A673 (cell line): ENCODE measurements at regions not wholly inside any gene's neighbourhood (a gene's known extent, or its start where the extent isn't known, plus 50 kb on each side); places are given as distances from the start of the nearest gene placed in this dataset.
A peak's percentile ranks its signal among the peaks of the same experiment; 100 is the strongest.

ENCODE experiments used
- BruUV-seq: library from RNA; stranded (reverse); fragments of 400-500 nt; replicated peaks from 2 replicates; lab custom pipeline; 2021; lab: Mats Ljungman, UMichigan
- CTCF ChIA-PET: fragments of 300-600 bp; sonication (Branson Sonifier 250); formaldehyde crosslinking; loops from one replicate; lab custom pipeline; 2022; ENCODE audit warnings: antibody characterized with exemption; lab: Charles Lee
- POLR2A ChIA-PET: fragments of 300-600 bp; sonication (Branson Sonifier 250); formaldehyde crosslinking; loops from one replicate; lab custom pipeline; 2022; ENCODE audit warnings: antibody characterized with exemption; ENCODE audit not compliant: low non-redundant PET; lab: Charles Lee
- DNase-seq: peaks from one replicate; pipeline ENCODE4 v3.0.0-alpha.2; 2015; ENCODE audit warnings: low spot score
- H3K27ac ChIP-seq: fragments of 200-600 bp; sonication (generic); 2 replicates; pipeline ENCODE4 v1.5.1; 2016; ENCODE audit warnings: mixed run types, low read depth, mild to moderate bottlenecking, mixed read lengths, antibody characterized with exemption, low read length; ENCODE audit not compliant: poor library complexity, severe bottlenecking
- H3K27me3 ChIP-seq: fragments of 200-600 bp; sonication (generic); replicated peaks from 2 replicates; pipeline ENCODE4 v1.6.1; 2017; ENCODE audit warnings: mixed run types, low read depth, mild to moderate bottlenecking, mixed read lengths, antibody characterized with exemption, low read length; ENCODE audit not compliant: insufficient read depth, poor library complexity
- H3K36me3 ChIP-seq: fragments of 200-600 bp; sonication (generic); 2 replicates; pipeline ENCODE4 v1.6.1; 2016; ENCODE audit warnings: mixed run types, mild to moderate bottlenecking, mixed read lengths, antibody characterized with exemption, low read length; ENCODE audit not compliant: insufficient read depth, poor library complexity, severe bottlenecking
- H3K4me1 ChIP-seq: fragments of 200-600 bp; sonication (generic); 2 replicates; pipeline ENCODE4 v1.6.1; 2017; ENCODE audit warnings: mixed run types, mild to moderate bottlenecking, mixed read lengths, antibody characterized with exemption, low read length; ENCODE audit not compliant: insufficient read depth, poor library complexity, severe bottlenecking
- H3K4me3 ChIP-seq: fragments of 200-600 bp; sonication (generic); 2 replicates; pipeline ENCODE4 v1.5.1; 2016; ENCODE audit warnings: low read depth, mixed run types, mild to moderate bottlenecking, mixed read lengths, low read length; ENCODE audit not compliant: poor library complexity, severe bottlenecking
- H3K9me3 ChIP-seq: fragments of 200-600 bp; sonication (generic); 2 replicates; pipeline ENCODE4 v1.6.1; 2016; ENCODE audit warnings: mixed run types, low read depth, mild to moderate bottlenecking, mixed read lengths, antibody characterized with exemption, low read length; ENCODE audit not compliant: poor library complexity, severe bottlenecking
- EZH2 ChIP-seq: fragments of 200-600 bp; sonication (generic); IDR thresholded peaks from 2 replicates; pipeline ENCODE4 v1.6.1; 2017; ENCODE audit warnings: borderline replicate concordance, low read depth, mild to moderate bottlenecking, mixed read lengths, antibody characterized with exemption, low read length; ENCODE audit not compliant: poor library complexity, severe bottlenecking
- intact Hi-C: fragments of 100-400 bp; cut with micrococcal nuclease; formaldehyde crosslinking; loops from one replicate; pipeline ENCODE4 v1.10.0; 2022; ENCODE audit not compliant: unreplicated experiment
- TF ChIP-seq, protein P1 (sequence below): fragments of 300-800, 200-600 bp; sonication (generic); conservative IDR thresholded peaks from 2 replicates; pipeline ENCODE4 v1.5.1; 2017; ENCODE audit warnings: low read depth, mild to moderate bottlenecking, antibody characterized with exemption, low read length, moderate library complexity, mixed read lengths

DNA sequence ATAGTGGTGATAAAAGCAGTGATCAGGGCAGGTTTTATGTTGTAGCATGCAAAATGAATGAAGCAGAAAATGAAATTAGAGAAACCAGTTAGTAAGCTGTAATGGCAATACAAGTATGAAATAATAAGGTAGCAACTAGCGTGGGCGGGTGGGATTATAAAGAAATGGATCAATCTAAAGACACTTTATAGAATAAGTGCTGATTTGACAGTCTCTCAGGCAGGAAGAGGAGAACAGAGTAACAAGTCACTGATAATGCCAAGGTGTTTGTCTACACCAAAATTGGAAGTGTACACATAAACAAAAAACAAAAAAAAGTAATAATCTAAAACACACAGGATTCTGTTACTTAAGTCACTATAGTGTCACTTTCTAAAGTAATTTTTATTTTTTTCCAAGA is 51.0 kb upstream of the PCBP1 start:
- POLR2A ChIA-PET = interaction anchor here (0.6 kb wide), 1 partner anchor 36 kb away, joined by 3 read pairs; no protein-coding TSS in a partner anchor
- CTCF ChIA-PET = no interaction called here
- BruUV-seq = no TSS peak
- Histone ChIP-seq H3K36me3 (no peaks in the 10 kb centered on the region), H3K27ac (no peak overlapping the region), H3K4me1 (peaks cover 14% of the 10 kb centered on the region), H3K9me3 (no peaks in the 10 kb centered on the region), H3K27me3 (no peaks in the 10 kb centered on the region), H3K4me3 (no peak overlapping the region)
- intact Hi-C loops = no loop called here
- TF ChIP-seq EZH2 = no peak
- TF ChIP-seq, protein P1, sequence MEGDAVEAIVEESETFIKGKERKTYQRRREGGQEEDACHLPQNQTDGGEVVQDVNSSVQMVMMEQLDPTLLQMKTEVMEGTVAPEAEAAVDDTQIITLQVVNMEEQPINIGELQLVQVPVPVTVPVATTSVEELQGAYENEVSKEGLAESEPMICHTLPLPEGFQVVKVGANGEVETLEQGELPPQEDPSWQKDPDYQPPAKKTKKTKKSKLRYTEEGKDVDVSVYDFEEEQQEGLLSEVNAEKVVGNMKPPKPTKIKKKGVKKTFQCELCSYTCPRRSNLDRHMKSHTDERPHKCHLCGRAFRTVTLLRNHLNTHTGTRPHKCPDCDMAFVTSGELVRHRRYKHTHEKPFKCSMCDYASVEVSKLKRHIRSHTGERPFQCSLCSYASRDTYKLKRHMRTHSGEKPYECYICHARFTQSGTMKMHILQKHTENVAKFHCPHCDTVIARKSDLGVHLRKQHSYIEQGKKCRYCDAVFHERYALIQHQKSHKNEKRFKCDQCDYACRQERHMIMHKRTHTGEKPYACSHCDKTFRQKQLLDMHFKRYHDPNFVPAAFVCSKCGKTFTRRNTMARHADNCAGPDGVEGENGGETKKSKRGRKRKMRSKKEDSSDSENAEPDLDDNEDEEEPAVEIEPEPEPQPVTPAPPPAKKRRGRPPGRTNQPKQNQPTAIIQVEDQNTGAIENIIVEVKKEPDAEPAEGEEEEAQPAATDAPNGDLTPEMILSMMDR = no peak
- DNase-seq = no peak

DNA sequence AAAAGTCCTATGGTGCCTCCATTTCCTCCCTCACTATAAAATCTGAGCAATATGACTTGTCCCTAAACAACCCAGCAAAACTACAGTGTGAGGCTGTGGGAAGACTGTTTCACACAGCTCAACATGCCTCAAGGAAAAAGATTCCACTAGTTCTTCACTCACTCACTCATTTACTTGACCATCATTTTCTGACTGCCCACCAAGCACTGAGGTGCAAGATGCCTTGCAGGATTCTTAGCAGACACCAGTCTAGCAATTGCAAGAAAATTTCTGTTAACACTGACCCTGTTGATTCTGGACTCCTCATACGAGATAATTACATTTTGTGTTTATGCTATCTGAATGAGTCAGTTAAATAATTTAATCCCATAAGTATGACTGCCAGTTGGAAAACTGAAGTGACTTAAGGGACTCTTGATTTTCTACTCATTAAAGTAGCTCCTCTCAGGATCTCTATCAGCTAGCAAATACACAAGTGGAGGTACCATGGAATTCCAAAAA is 51.9 kb upstream of the PCBP1 start:
- Histone ChIP-seq H3K36me3 (no peaks in the 10 kb centered on the region), H3K27ac (peak overlapping the region; percentile 48), H3K4me1 (peaks cover 22% of the 10 kb centered on the region), H3K9me3 (no peaks in the 10 kb centered on the region), H3K4me3 (no peak overlapping the region), H3K27me3 (no peaks in the 10 kb centered on the region)
- CTCF ChIA-PET = interaction anchor here (0.6 kb wide), 1 partner anchor 248 kb away, joined by 3 read pairs; no protein-coding TSS in a partner anchor
- DNase-seq = peak; percentile 24
- no TSS peak for BruUV-seq
- TF ChIP-seq EZH2 = no peak
- TF ChIP-seq, protein P1 = no peak
- intact Hi-C loops = no loop called here
- POLR2A ChIA-PET = interaction anchor here (0.8 kb wide), 1 partner anchor 258 kb away, joined by 3 read pairs; no protein-coding TSS in a partner anchor

DNA sequence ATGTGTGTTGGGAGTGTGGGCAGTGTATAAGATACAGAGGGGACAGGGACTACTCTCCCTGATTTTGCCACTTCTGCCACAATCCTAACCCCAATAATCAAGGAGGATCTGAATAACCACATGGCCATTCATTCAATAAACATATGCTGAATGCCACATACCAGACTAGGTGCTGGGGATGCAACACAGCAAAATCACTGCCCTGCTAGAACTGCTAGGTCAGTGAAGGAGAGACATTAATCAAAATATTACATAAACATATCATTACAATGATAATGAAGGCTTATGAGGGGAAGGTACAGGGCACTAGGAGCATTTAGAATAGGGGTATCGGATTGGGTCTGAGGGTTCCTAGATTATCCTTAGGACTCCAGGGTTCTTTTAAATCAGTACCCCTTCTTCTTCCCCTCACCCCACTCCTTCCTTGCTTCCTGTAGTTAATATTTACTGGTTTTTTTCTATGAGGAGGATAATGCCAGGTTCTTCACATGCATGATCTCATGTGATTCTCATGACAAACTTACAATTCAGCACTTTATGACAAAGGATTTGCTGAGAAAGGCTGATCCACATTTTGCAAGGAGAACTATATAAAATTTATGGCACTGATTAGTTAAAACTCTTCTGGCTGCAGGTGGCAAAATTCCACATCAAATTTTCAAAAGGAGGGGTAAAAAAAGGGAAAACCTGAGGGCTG is 56.4 kb upstream of the PCBP1 start:
- no peak for DNase-seq

More for the DNA sequence above, 56.4 kb upstream of the PCBP1 start:
- Histone ChIP-seq H3K4me3 (no peak overlapping the region), H3K27me3 (no peaks in the 10 kb centered on the region), H3K27ac (peak overlapping the region; percentile 89), H3K4me1 (peaks cover 37% of the 10 kb centered on the region), H3K9me3 (no peaks in the 10 kb centered on the region), H3K36me3 (no peaks in the 10 kb centered on the region)
- ChIA-PET POLR2A (no interaction called here), CTCF (no interaction called here)
- TF ChIP-seq, protein P1 = no peak
- TF ChIP-seq EZH2 = no peak
- BruUV-seq = no TSS peak
- intact Hi-C loops = no loop called here
